Mammary epithelial cell (primary cell): ENCODE measurements at regions not wholly inside any gene's neighbourhood (a gene's known extent, or its start where the extent isn't known, plus 50 kb on each side); places are given as distances from the start of the nearest gene placed in this dataset.

ENCODE experiments used
- EZH2 ChIP-seq: IDR thresholded peaks from 2 replicates; pipeline ENCODE4 v1.6.1; 2012; ENCODE audit warnings: low read length, inconsistent platforms, borderline replicate concordance
- TF ChIP-seq, protein P1 (sequence below), 2 donors: IDR thresholded peaks in 1 of 2; conservative IDR thresholded peaks in 1 of 2; 2 replicates each; pipeline ENCODE4 v1.5.1; 2011 to 2012; ENCODE audit warnings: inconsistent platforms in 2 of 2, low read length in 2 of 2, mild to moderate bottlenecking in 2 of 2, control low read depth in 1 of 2, low read depth in 1 of 2; ENCODE audit not compliant: insufficient read depth in 1 of 2; ENCODE audit errors: extremely low read depth in 1 of 2

- TF ChIP-seq, protein P1, sequence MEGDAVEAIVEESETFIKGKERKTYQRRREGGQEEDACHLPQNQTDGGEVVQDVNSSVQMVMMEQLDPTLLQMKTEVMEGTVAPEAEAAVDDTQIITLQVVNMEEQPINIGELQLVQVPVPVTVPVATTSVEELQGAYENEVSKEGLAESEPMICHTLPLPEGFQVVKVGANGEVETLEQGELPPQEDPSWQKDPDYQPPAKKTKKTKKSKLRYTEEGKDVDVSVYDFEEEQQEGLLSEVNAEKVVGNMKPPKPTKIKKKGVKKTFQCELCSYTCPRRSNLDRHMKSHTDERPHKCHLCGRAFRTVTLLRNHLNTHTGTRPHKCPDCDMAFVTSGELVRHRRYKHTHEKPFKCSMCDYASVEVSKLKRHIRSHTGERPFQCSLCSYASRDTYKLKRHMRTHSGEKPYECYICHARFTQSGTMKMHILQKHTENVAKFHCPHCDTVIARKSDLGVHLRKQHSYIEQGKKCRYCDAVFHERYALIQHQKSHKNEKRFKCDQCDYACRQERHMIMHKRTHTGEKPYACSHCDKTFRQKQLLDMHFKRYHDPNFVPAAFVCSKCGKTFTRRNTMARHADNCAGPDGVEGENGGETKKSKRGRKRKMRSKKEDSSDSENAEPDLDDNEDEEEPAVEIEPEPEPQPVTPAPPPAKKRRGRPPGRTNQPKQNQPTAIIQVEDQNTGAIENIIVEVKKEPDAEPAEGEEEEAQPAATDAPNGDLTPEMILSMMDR (conservative IDR thresholded peaks at IDR 0.05 in 1 of 2, IDR thresholded peaks at IDR 0.05 in 1 of 2; ENCODE audit: extremely low read depth in 1 of 2, insufficient read depth in 1 of 2, low read depth in 1 of 2, low read length in 2 of 2): no peak
- TF ChIP-seq EZH2: no peak
Observed at GRCh38 chr1:232561381-232561780, 68.6 kb downstream of the SIPA1L2 start.
